ENCODE measurements at regions not wholly inside any gene's neighbourhood (a gene's known extent, or its start where the extent isn't known, plus 50 kb on each side); places are given as distances from the start of the nearest gene placed in this dataset.

- DNase-seq = peak in 1 of 2 donors; percentile 58
- Histone ChIP-seq H3K27me3 (no peaks in the 10 kb centered on the region), H3K9me3 (no peaks in the 10 kb centered on the region), H3K36me3 (no peaks in the 10 kb centered on the region), H3K27ac (no peak overlapping the region), H3K4me1 (peaks cover 0 to 10% (median 0%) of the 10 kb centered on the region in 4 donors), H3K4me3 (no peak overlapping the region)
- TF ChIP-seq POLR2A (IDR thresholded peaks at IDR 0.05) = no peak
- TF ChIP-seq EP300 (IDR thresholded peaks at IDR 0.05) = no peak
- TF ChIP-seq POLR2AphosphoS5 (IDR thresholded peaks at IDR 0.05) = peak in 1 of 3 donors; percentile 55
- TF ChIP-seq CTCF (IDR thresholded peaks at IDR 0.05) = no peak
- intact Hi-C loops (cut with DNase I; ENCODE audit: low total_unique reads) = no loop called here
- 33 to 55% (median 40%) methylated on average over 4 of the region's 4 CpGs for WGBS, 5 donors
Measured at GRCh38 chr18:2325308-2325849, 245.9 kb downstream of the METTL4 start.

GRCh38 chr18:2325933-2326332 is 245.4 kb downstream of the METTL4 start:
- DNase-seq = no peak
- intact Hi-C loops (cut with DNase I; ENCODE audit: low total_unique reads) = no loop called here
- no peak for TF ChIP-seq POLR2A (IDR thresholded peaks at IDR 0.05)
- no peak for TF ChIP-seq CTCF (IDR thresholded peaks at IDR 0.05)
- no peak for TF ChIP-seq EP300 (IDR thresholded peaks at IDR 0.05)
- TF ChIP-seq POLR2AphosphoS5 (IDR thresholded peaks at IDR 0.05) = no peak
- H3K4me1 ChIP-seq = peaks cover 0 to 10% (median 0%) of the 10 kb centered on the region in 4 donors
- H3K9me3 ChIP-seq = no peaks in the 10 kb centered on the region
- H3K27me3 ChIP-seq = no peaks in the 10 kb centered on the region
- H3K36me3 ChIP-seq = no peaks in the 10 kb centered on the region
- no peak overlapping the region for H3K4me3 ChIP-seq
- 81 to 93% (median 90%) methylated on average over 1 of the region's 1 CpG for WGBS, 5 donors
- no peak overlapping the region for H3K27ac ChIP-seq

GRCh38 chr18:2326999-2327398 is 244.3 kb downstream of the METTL4 start:
- no peaks in the 10 kb centered on the region for H3K27me3 ChIP-seq
- WGBS, 5 donors = 14 to 55% (median 37%) methylated on average over 6 of the region's 6 CpGs
- H3K36me3 ChIP-seq = no peaks in the 10 kb centered on the region
- TF ChIP-seq POLR2A (IDR thresholded peaks at IDR 0.05) (no peak), POLR2AphosphoS5 (IDR thresholded peaks at IDR 0.05) (no peak), EP300 (IDR thresholded peaks at IDR 0.05) (no peak), CTCF (IDR thresholded peaks at IDR 0.05) (no peak)
- H3K27ac ChIP-seq = no peak overlapping the region
- intact Hi-C loops (cut with DNase I; ENCODE audit: low total_unique reads) = no loop called here
- no peaks in the 10 kb centered on the region for H3K9me3 ChIP-seq
- H3K4me3 ChIP-seq = no peak overlapping the region
- peaks cover 0 to 10% (median 0%) of the 10 kb centered on the region in 4 donors for H3K4me1 ChIP-seq
- no peak for DNase-seq

- Histone ChIP-seq H3K36me3 (no peaks in the 10 kb centered on the region), H3K4me1 (peaks cover 0 to 3% (median 0%) of the 10 kb centered on the region in 4 donors), H3K4me3 (no peak overlapping the region), H3K27ac (no peak overlapping the region), H3K9me3 (no peaks in the 10 kb centered on the region), H3K27me3 (no peaks in the 10 kb centered on the region)
- 48 to 72% (median 67%) methylated on average over 2 of the region's 2 CpGs for WGBS, 5 donors
- DNase-seq = no peak
- intact Hi-C loops (cut with DNase I; ENCODE audit: low total_unique reads) = no loop called here
- TF ChIP-seq EP300 (IDR thresholded peaks at IDR 0.05) = no peak
Measured at GRCh38 chr18:2330764-2331163, 240.5 kb downstream of the METTL4 start.

GRCh38 chr18:2331491-2331890 is 239.8 kb downstream of the METTL4 start:
- no peaks in the 10 kb centered on the region for H3K4me1 ChIP-seq
- no peaks in the 10 kb centered on the region for H3K27me3 ChIP-seq
- DNase-seq = no peak
- H3K4me3 ChIP-seq = no peak overlapping the region
- H3K27ac ChIP-seq = no peak overlapping the region
- 76 to 92% (median 84%) methylated on average over 4 of the region's 4 CpGs for WGBS, 5 donors
- no peaks in the 10 kb centered on the region for H3K9me3 ChIP-seq
- no peak for TF ChIP-seq EP300 (IDR thresholded peaks at IDR 0.05)
- no peak for TF ChIP-seq POLR2A (IDR thresholded peaks at IDR 0.05)
- no peak for TF ChIP-seq POLR2AphosphoS5 (IDR thresholded peaks at IDR 0.05)
- intact Hi-C loops (cut with DNase I; ENCODE audit: low total_unique reads) = no loop called here
- H3K36me3 ChIP-seq = no peaks in the 10 kb centered on the region

Measured in stomach (tissue), 8 donors.